Esophagus muscularis mucosa (tissue), 4 donors: ENCODE measurements at regions not wholly inside any gene's neighbourhood (a gene's known extent, or its start where the extent isn't known, plus 50 kb on each side); places are given as distances from the start of the nearest gene placed in this dataset.

Experiments used
- DNase-seq: peaks from one replicate; pipeline ENCODE4 v3.0.0-alpha.2; 2017; ENCODE audit errors: extremely low spot score
- H3K27ac ChIP-seq, 4 donors: fragments of 200-600 bp; sonication (generic); replicated peaks in 1 of 4; 1 replicate in 3 of 4; 2 replicates in 1 of 4; pipeline ENCODE4 v1.5.1; 2016 to 2019; ENCODE audit warnings: mild to moderate bottlenecking in 1 of 4
- H3K27me3 ChIP-seq, 4 donors: fragments of 200-600 bp; sonication (generic); one replicate each; pipeline versions ENCODE4 v1.5.1 to v1.6.0; 2016 to 2019
- H3K36me3 ChIP-seq, 4 donors: fragments of 200-600 bp; sonication (generic); one replicate each; pipeline ENCODE4 v1.5.1; 2016 to 2019
- H3K4me1 ChIP-seq, 4 donors: fragments of 200-600 bp; sonication (generic); one replicate each; pipeline ENCODE4 v1.5.1; 2016 to 2019
- H3K4me3 ChIP-seq, 4 donors: fragments of 200-600 bp; sonication (generic); 1 replicate in 2 of 4; 2 replicates in 2 of 4; pipeline ENCODE4 v1.5.1; 2016 to 2019; ENCODE audit warnings: mild to moderate bottlenecking in 4 of 4, moderate library complexity in 1 of 4
- H3K9me3 ChIP-seq, 4 donors: fragments of 200-600 bp; sonication (generic); 1 replicate in 3 of 4; 2 replicates in 1 of 4; pipeline ENCODE4 v1.5.1; 2016 to 2019
- CTCF ChIP-seq, 3 experiments: fragments of 200-600 bp in 2 of 3; fragments of 450-650 bp in 1 of 3; sonication (generic) in 2 of 3; IDR thresholded peaks; one replicate each; pipeline ENCODE4 v1.5.1; 2017 to 2019; ENCODE audit warnings: antibody characterized with exemption in 3 of 3, mild to moderate bottlenecking in 2 of 3, moderate library complexity in 1 of 3
- EP300 ChIP-seq: sonication (generic); formaldehyde crosslinking; IDR thresholded peaks from one replicate; pipeline ENCODE4 v1.6.1; 2017; ENCODE audit warnings: antibody characterized with exemption
- POLR2A ChIP-seq: fragments of 450-650 bp; IDR thresholded peaks from one replicate; pipeline ENCODE4 v1.6.1; 2017; ENCODE audit warnings: antibody characterized with exemption, moderate library complexity, mild to moderate bottlenecking, low read depth
- POLR2AphosphoS5 ChIP-seq, 2 donors: sonication (generic); formaldehyde crosslinking; IDR thresholded peaks; one replicate each; pipeline ENCODE4 v1.6.1; 2017; ENCODE audit warnings: antibody characterized with exemption in 2 of 2
- WGBS: methylation state at CpG from one replicate; pipeline ENCODE4 v1.1.5; 2018; 5-methylcytosine and 5-hydroxymethylcytosine counted together
- intact Hi-C: fragments of 100-400 bp; cut with DNase I; formaldehyde crosslinking; loops from one replicate; pipeline ENCODE4 v1.15.1; 2023

GRCh38 chr3:82355228-82355627 lies 593.8 kb upstream of the GBE1 start:
- Histone ChIP-seq H3K27me3 (no peaks in the 10 kb centered on the region), H3K9me3 (no peaks in the 10 kb centered on the region), H3K4me3 (no peak overlapping the region), H3K4me1 (no peaks in the 10 kb centered on the region), H3K36me3 (no peaks in the 10 kb centered on the region), H3K27ac (no peak overlapping the region)
- intact Hi-C loops = no loop called here
- no peak for DNase-seq
- 66% methylated on average over 2 of the region's 2 CpGs for WGBS
- TF ChIP-seq EP300 (no peak), POLR2AphosphoS5 (IDR thresholded peaks at IDR 0.05) (no peak)

GRCh38 chr3:82354228-82354627 lies 592.8 kb upstream of the GBE1 start:
- H3K27ac ChIP-seq = no peak overlapping the region
- intact Hi-C loops = no loop called here
- DNase-seq = no peak
- no peaks in the 10 kb centered on the region for H3K36me3 ChIP-seq
- TF ChIP-seq POLR2A (no peak), POLR2AphosphoS5 (IDR thresholded peaks at IDR 0.05) (no peak), EP300 (no peak), CTCF (IDR thresholded peaks at IDR 0.05) (no peak)
- 57% methylated on average over 4 of the region's 4 CpGs for WGBS
- H3K9me3 ChIP-seq = no peaks in the 10 kb centered on the region
- H3K4me1 ChIP-seq = no peaks in the 10 kb centered on the region
- H3K27me3 ChIP-seq = no peaks in the 10 kb centered on the region
- H3K4me3 ChIP-seq = no peak overlapping the region

- TF ChIP-seq CTCF (IDR thresholded peaks at IDR 0.05) = no peak
- no peak for TF ChIP-seq EP300
- TF ChIP-seq POLR2AphosphoS5 (IDR thresholded peaks at IDR 0.05) = no peak
- H3K4me3 ChIP-seq = no peak overlapping the region
- H3K36me3 ChIP-seq = no peaks in the 10 kb centered on the region
- H3K9me3 ChIP-seq = no peaks in the 10 kb centered on the region
- H3K27me3 ChIP-seq = no peaks in the 10 kb centered on the region
- no peaks in the 10 kb centered on the region for H3K4me1 ChIP-seq
- intact Hi-C loops = no loop called here
- DNase-seq = no peak
- no peak overlapping the region for H3K27ac ChIP-seq
- 72% methylated on average over 6 of the region's 6 CpGs for WGBS
These were observed 592.1 kb upstream of the GBE1 start for GRCh38 chr3:82353306-82354171.

GRCh38 chr3:82347585-82347984 lies 586.1 kb upstream of the GBE1 start:
- WGBS = 81% methylated on average over 1 of the region's 1 CpG

DNA sequence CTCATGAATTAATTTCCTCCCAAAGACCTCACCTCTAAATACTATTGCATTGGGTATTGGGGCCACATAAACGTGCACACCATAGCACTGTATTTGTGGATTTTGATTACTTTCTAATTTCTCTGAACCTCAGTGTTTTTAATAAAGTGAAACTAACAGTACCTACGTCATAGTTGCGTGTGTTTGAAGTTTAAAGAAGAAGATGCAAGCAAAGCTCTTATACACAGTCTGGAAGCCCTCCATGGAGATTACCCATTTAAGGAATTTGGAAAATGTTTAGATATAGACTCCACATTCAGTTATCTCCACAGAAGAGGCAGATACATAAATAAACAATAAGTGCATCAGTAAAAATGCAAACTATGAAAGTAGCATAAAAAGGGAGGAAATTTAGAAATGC lies 581.1 kb upstream of the GBE1 start:
- no peak overlapping the region for H3K4me3 ChIP-seq
- 74% methylated on average over 3 of the region's 3 CpGs for WGBS

More at GRCh38 chr3:82347585-82347984, 586.1 kb upstream of the GBE1 start:
- no peaks in the 10 kb centered on the region for H3K27me3 ChIP-seq
- no peak for TF ChIP-seq CTCF (IDR thresholded peaks at IDR 0.05)
- no peak for TF ChIP-seq POLR2A
- TF ChIP-seq EP300 = no peak
- no peak overlapping the region for H3K27ac ChIP-seq
- no peak for DNase-seq
- H3K9me3 ChIP-seq = no peaks in the 10 kb centered on the region
- intact Hi-C loops = no loop called here
- H3K4me3 ChIP-seq = no peak overlapping the region
- H3K4me1 ChIP-seq = no peaks in the 10 kb centered on the region
- no peaks in the 10 kb centered on the region for H3K36me3 ChIP-seq

More for the DNA sequence above, 581.1 kb upstream of the GBE1 start:
- intact Hi-C loops = no loop called here
- Histone ChIP-seq H3K4me1 (no peaks in the 10 kb centered on the region), H3K9me3 (no peaks in the 10 kb centered on the region), H3K27me3 (no peaks in the 10 kb centered on the region), H3K36me3 (no peaks in the 10 kb centered on the region), H3K27ac (no peak overlapping the region)
- DNase-seq = no peak
- TF ChIP-seq POLR2AphosphoS5 (IDR thresholded peaks at IDR 0.05) (no peak), EP300 (no peak), POLR2A (no peak), CTCF (IDR thresholded peaks at IDR 0.05) (no peak)
